ENCODE measurements at regions not wholly inside any gene's neighbourhood (a gene's known extent, or its start where the extent isn't known, plus 50 kb on each side); places are given as distances from the start of the nearest gene placed in this dataset.
"Not testable (repeated sequence)": the region's sequence is repeated elsewhere in the genome, so short reads cannot be mapped to it uniquely, and the experiment has no call there.

DNA sequence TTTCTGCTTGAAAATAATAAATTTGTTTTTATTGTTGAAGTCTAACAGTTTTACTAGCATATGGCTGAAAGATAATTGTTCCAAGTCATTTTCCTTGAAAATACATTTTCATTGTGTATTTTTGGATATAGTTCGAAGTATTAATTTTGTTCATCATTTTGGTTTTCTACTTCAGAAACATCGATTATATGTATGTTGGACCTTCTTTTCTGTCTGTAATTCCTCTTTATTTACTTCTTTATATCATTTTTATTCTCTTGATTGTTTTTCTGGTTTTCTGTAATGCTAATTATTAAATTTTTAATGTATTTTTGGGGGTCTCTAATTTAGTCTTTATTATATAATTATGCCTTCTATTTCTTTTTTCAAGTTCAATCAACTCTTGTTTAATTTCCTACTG, 407.1 kb upstream of the FRG1 start:
- in situ Hi-C loops (cut with MboI; ENCODE audit: low sequenced_read_pairs, unreplicated experiment): no loop called here
- TF ChIP-seq, protein P1, sequence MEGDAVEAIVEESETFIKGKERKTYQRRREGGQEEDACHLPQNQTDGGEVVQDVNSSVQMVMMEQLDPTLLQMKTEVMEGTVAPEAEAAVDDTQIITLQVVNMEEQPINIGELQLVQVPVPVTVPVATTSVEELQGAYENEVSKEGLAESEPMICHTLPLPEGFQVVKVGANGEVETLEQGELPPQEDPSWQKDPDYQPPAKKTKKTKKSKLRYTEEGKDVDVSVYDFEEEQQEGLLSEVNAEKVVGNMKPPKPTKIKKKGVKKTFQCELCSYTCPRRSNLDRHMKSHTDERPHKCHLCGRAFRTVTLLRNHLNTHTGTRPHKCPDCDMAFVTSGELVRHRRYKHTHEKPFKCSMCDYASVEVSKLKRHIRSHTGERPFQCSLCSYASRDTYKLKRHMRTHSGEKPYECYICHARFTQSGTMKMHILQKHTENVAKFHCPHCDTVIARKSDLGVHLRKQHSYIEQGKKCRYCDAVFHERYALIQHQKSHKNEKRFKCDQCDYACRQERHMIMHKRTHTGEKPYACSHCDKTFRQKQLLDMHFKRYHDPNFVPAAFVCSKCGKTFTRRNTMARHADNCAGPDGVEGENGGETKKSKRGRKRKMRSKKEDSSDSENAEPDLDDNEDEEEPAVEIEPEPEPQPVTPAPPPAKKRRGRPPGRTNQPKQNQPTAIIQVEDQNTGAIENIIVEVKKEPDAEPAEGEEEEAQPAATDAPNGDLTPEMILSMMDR (IDR thresholded peaks at IDR 0.05; ENCODE audit: borderline replicate concordance, control extremely low read depth, extremely low read depth, insufficient read depth, missing control alignments): no peak
- no peak for DNase-seq (ENCODE audit: low spot score)

- TF ChIP-seq, protein P1 (IDR thresholded peaks at IDR 0.05; ENCODE audit: borderline replicate concordance, control extremely low read depth, extremely low read depth, insufficient read depth, missing control alignments): no peak
- DNase-seq (ENCODE audit: low spot score): no peak
- in situ Hi-C loops (cut with MboI; ENCODE audit: low sequenced_read_pairs, unreplicated experiment): no loop called here
Observed at GRCh38 chr4:189547559-189547958, 393.1 kb upstream of the FRG1 start.

- TF ChIP-seq, protein P1 (IDR thresholded peaks at IDR 0.05; ENCODE audit: borderline replicate concordance, control extremely low read depth, extremely low read depth, insufficient read depth, missing control alignments): no peak
- DNase-seq (ENCODE audit: low spot score): no peak
- in situ Hi-C loops (cut with MboI; ENCODE audit: low sequenced_read_pairs, unreplicated experiment): no loop called here
Observed at GRCh38 chr4:189548484-189549125, 392.1 kb upstream of the FRG1 start.

DNA sequence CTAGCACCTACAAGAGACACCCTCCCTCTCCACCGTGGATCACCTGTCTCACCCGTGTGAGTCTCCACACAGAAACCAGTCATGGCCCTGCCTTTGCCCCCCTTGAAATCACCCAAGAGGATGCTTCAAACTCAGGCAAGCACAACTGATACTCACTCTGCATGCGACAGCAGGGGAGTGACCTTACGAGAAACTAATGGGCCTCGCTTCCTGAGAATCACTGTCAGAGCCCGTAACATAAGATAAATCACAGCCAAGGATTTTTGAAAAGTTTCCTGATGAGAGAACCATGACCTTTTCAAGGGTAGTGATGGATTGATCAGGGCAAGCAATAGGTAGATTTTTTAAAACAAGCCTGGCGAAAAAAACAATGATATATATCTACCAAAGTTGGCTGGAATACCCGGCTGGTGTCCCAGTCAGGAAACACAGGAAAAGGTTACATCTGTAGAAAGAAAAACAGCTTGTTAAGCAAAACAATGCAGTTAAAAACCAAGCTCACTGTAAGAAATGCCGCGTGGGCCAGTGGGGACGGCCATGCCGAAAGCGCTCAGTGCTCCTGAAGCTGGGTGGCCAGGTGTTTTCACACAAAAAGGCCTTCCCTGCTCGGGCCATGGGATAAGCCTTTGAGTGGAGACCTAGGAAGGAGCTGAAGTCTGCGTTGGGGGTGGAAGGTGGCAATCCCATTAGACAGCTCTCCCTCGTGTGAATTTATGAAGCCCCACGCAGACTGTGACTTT, 388.6 kb upstream of the FRG1 start:
- in situ Hi-C loops (cut with MboI; ENCODE audit: low sequenced_read_pairs, unreplicated experiment); DNase-seq (ENCODE audit: low spot score): not testable (repeated sequence)

DNA sequence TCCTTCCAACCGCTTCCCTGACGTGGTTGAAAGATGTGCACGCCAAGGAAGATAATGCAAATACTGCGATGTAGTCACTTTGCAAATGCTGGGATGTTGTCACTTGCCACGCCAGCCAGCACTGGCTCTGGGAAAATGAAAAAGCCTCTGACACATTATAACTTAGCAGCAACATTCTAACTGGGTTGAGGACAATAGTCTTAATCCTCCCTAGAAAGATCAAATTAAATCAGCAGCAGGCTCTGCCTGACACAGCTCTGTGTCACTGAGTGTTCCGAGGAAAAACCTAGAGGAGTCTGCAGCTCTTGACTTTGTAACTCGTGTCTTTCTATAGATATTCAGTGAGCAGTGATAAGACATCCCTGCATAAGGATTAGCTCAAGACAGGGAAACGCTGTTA, 380.1 kb upstream of the FRG1 start:
- DNase-seq (ENCODE audit: low spot score); in situ Hi-C loops (cut with MboI; ENCODE audit: low sequenced_read_pairs, unreplicated experiment): not testable (repeated sequence)

- in situ Hi-C loops (cut with MboI; ENCODE audit: low sequenced_read_pairs, unreplicated experiment); DNase-seq (ENCODE audit: low spot score): not testable (repeated sequence)
Observed at GRCh38 chr4:189563751-189564150, 376.9 kb upstream of the FRG1 start.

GRCh38 chr4:189566271-189566670, 374.4 kb upstream of the FRG1 start:
- DNase-seq (ENCODE audit: low spot score); in situ Hi-C loops (cut with MboI; ENCODE audit: low sequenced_read_pairs, unreplicated experiment): not testable (repeated sequence)

- DNase-seq (ENCODE audit: low spot score); in situ Hi-C loops (cut with MboI; ENCODE audit: low sequenced_read_pairs, unreplicated experiment): not testable (repeated sequence)
Observed at GRCh38 chr4:189566900-189567299, 373.8 kb upstream of the FRG1 start.

DNA sequence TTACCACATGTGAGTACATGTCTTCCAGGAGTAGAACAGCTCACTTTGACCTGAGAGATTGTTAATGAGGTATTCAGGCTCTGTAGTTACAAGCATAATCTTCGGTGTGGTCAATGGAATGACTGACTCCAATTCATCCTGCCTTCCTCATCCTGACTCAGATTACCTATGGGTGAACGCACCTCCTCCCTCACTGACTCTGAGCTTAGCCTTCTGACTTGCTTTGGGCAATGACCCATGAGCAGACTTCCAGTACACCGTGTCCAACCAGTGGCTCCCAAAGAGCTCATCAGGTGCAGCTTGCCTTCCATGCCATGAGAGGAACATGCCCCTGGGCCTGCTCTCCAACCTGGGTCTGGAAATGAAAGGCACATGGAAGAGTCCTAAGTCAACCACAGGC, 361.0 kb upstream of the FRG1 start:
- DNase-seq (ENCODE audit: low spot score); in situ Hi-C loops (cut with MboI; ENCODE audit: low sequenced_read_pairs, unreplicated experiment): not testable (repeated sequence)

DNA sequence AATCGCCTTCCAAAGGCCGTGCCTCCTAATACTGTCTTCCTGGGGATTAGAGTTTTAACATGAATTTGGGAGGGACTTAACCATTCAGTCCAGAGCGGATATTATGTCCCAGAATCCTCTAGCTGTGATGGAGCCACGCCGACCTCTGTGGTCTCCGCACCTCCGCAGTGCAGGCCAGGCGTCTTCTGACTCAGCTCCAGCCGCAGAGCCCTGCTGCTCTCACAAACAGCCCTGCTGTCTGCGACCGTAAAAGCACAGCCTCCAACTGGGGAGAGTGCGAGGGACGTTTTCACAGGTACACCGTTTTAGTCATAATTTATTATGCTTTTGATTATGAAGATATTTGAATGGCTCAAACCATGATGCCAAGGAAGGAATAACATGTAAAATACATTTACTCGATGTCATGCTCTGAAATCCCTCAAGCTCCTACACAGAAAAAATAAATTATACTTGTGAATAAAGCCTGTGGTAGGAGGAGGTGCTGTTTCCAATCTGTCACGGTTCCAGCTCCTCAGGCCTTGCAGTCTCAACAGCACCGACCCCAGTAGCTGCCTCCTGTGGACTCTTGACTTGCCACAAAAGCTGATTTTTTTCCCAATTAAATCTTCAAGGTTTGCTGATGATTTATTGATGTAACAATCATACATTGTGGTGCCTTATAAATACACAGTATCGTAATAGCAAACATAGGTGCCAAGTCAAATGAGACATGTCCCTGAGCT, 353.6 kb upstream of the FRG1 start:
- in situ Hi-C loops (cut with MboI; ENCODE audit: low sequenced_read_pairs, unreplicated experiment); DNase-seq (ENCODE audit: low spot score): not testable (repeated sequence)

DNA sequence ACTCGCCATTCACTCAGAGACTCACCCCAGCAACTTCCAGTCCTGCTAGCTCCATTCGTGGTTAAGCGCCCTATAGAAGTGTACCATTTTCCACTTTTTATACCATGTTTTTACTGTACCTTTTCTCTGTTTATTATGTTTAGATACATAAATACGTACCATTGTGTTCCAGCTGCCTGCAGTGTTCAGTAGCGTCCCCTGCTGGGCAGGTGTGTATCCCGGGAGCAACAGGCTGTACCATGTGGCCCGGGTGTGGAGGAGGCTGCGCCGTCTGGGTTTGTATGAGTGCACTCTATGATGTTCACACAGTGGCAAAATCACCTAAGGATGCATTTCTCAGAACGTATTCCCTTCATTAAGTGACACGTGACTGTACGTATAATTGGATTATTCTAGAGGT, 351.5 kb upstream of the FRG1 start:
- DNase-seq (ENCODE audit: low spot score); in situ Hi-C loops (cut with MboI; ENCODE audit: low sequenced_read_pairs, unreplicated experiment): not testable (repeated sequence)
